Memory B cell (primary cell): ENCODE measurements at regions not wholly inside any gene's neighbourhood (a gene's known extent, or its start where the extent isn't known, plus 50 kb on each side); places are given as distances from the start of the nearest gene placed in this dataset.

Experiments
- ATAC-seq: fragments of 150-1000 bp; cut with Tn5 transposase; 2 replicates; pipeline ENCODE4 v1.10.0; 2021; ENCODE audit warnings: low read depth, mild to moderate bottlenecking, moderate library complexity
- DNase-seq, 2 donors: peaks; one replicate each; pipeline ENCODE4 v3.0.0; 2022; ENCODE audit warnings: low spot score in 2 of 2
- H3K27ac Mint-ChIP-seq: one replicate; pipeline ENCODE4 v1.8.0; 2022; ENCODE audit warnings: mild to moderate bottlenecking, moderate library complexity, mixed read lengths
- H3K27me3 Mint-ChIP-seq: one replicate; pipeline ENCODE4 v1.8.0; 2022; ENCODE audit warnings: mixed read lengths
- H3K36me3 Mint-ChIP-seq: one replicate; pipeline ENCODE4 v1.8.0; 2022; ENCODE audit warnings: mild to moderate bottlenecking, mixed read lengths
- H3K4me1 Mint-ChIP-seq: one replicate; pipeline ENCODE4 v1.8.0; 2022; ENCODE audit warnings: mixed read lengths
- H3K4me3 Mint-ChIP-seq: one replicate; pipeline ENCODE4 v1.8.0; 2022; ENCODE audit warnings: mild to moderate bottlenecking, moderate library complexity, mixed read lengths
- H3K9me3 Mint-ChIP-seq: one replicate; pipeline ENCODE4 v1.8.0; 2022; ENCODE audit warnings: mixed read lengths

GRCh38 chr6:40955178-40955545 is 83.9 kb downstream of the UNC5CL start:
- ATAC-seq = no peak
- no peaks in the 10 kb centered on the region for H3K4me1 Mint-ChIP-seq
- no peak overlapping the region for H3K27ac Mint-ChIP-seq
- no peak overlapping the region for H3K4me3 Mint-ChIP-seq
- H3K27me3 Mint-ChIP-seq = peaks cover 10% of the 10 kb centered on the region
- H3K9me3 Mint-ChIP-seq = no peaks in the 10 kb centered on the region
- H3K36me3 Mint-ChIP-seq = no peaks in the 10 kb centered on the region
- no peak for DNase-seq

DNA sequence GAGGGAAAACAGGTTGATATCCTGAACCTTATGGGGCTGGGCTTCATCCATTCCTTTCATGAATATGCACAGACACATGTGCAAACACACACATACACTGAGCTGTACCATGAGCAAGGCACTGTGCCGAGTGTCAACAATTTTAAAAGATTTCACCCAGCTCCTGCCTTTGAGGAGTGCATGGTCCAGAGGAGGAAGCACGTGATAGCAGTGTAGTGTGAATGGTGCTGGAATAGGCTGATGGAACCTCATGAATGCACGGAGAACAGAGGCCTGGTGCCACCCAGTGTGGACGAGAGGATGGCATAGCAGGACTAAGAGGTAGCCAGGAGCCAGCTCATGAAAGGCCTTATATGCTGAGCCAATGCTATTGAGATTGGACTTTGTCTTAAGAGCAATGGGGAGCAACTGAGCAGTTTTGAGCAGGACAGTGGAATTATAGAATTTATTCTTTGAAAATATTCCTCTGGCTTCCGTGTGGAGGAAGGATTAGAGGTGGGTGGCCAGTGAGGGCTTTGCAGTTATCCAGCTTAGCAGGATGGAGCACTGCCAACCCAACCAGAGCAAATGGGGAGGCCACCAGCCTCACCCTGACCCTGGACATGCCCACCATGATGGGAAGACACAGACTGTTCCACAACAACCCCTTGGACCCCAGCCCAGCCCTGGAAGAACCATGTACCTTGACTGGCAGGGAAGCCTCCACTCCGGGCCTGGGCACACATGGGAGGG is 84.4 kb downstream of the UNC5CL start:
- H3K9me3 Mint-ChIP-seq = no peaks in the 10 kb centered on the region
- DNase-seq = no peak
- H3K27me3 Mint-ChIP-seq = peaks cover 10% of the 10 kb centered on the region
- ATAC-seq = no peak
- no peaks in the 10 kb centered on the region for H3K4me1 Mint-ChIP-seq
- no peaks in the 10 kb centered on the region for H3K36me3 Mint-ChIP-seq
- H3K27ac Mint-ChIP-seq = no peak overlapping the region
- no peak overlapping the region for H3K4me3 Mint-ChIP-seq

DNA sequence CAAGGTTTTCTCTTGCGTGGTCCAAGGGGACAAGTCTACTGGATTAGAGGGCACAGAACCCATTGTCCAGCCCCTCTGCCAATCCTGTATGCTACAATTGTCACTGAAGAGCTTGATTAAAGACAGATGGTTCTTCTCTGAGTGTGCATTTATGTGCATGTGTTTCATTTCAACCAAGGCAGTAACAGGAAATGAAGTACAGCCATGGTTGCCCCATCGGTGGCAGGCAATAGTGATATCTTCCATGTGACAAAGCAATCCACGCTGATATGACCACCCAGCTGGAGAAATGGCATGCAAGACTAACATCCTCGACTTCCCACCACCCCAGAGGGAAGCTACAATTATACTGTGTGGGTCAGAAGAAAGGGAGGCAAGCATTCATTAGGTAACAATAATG is 85.5 kb downstream of the UNC5CL start:
- no peak for ATAC-seq
- Mint-ChIP-seq H3K36me3 (no peaks in the 10 kb centered on the region), H3K4me3 (no peak overlapping the region), H3K27ac (no peak overlapping the region), H3K27me3 (peaks cover 10% of the 10 kb centered on the region), H3K9me3 (no peaks in the 10 kb centered on the region), H3K4me1 (no peaks in the 10 kb centered on the region)
- DNase-seq = no peak

- DNase-seq (no peak), ATAC-seq (no peak)
- Mint-ChIP-seq H3K4me1 (no peaks in the 10 kb centered on the region), H3K36me3 (no peaks in the 10 kb centered on the region), H3K27ac (no peak overlapping the region), H3K4me3 (no peak overlapping the region), H3K9me3 (no peaks in the 10 kb centered on the region), H3K27me3 (peaks cover 12% of the 10 kb centered on the region)
Measured at GRCh38 chr6:40950986-40951698, 87.9 kb downstream of the UNC5CL start.

GRCh38 chr6:40948570-40948969 is 90.5 kb downstream of the UNC5CL start:
- no peak for DNase-seq
- Mint-ChIP-seq H3K4me1 (no peaks in the 10 kb centered on the region), H3K9me3 (no peaks in the 10 kb centered on the region), H3K4me3 (no peak overlapping the region), H3K27me3 (peaks cover 8% of the 10 kb centered on the region), H3K36me3 (no peaks in the 10 kb centered on the region), H3K27ac (no peak overlapping the region)
- no peak for ATAC-seq

DNA sequence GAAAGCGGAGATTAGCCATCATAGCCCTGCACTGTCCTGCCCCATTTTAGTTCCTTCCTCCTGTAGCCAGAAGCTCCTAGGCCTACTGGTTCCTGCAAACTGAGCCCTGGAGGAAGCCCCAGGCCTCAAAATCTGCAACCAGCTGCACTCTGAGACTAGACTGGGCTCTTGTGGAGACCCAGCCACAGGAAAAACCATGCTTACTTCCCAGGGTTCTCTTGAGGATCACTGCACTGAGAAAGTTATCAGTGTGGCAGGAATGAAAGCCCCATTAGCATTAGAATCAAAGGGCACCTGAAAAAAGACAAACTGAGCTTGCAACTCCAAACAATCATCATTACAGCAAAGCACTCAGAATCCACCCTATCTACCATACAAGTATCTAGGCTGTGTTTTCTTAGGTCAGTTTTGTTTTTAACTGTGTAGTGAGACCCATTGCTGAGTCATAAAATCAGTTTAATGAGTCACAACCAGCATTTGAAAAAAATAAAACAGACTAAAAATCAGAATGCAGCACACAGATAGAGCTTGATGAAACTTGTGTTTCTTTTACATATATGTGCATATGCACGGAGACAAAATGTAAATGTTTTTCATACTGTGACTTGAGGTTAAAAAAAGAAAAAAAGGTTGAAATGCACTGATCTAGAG is 91.0 kb downstream of the UNC5CL start:
- Mint-ChIP-seq H3K9me3 (no peaks in the 10 kb centered on the region), H3K27me3 (peaks cover 11% of the 10 kb centered on the region), H3K27ac (no peak overlapping the region), H3K4me3 (no peak overlapping the region), H3K36me3 (no peaks in the 10 kb centered on the region), H3K4me1 (no peaks in the 10 kb centered on the region)
- DNase-seq (no peak), ATAC-seq (no peak)

GRCh38 chr6:40946738-40947301 is 92.2 kb downstream of the UNC5CL start:
- no peak for DNase-seq
- peaks cover 11% of the 10 kb centered on the region for H3K27me3 Mint-ChIP-seq
- no peaks in the 10 kb centered on the region for H3K4me1 Mint-ChIP-seq
- H3K27ac Mint-ChIP-seq = no peak overlapping the region
- ATAC-seq = no peak
- H3K9me3 Mint-ChIP-seq = no peaks in the 10 kb centered on the region
- no peaks in the 10 kb centered on the region for H3K36me3 Mint-ChIP-seq
- H3K4me3 Mint-ChIP-seq = no peak overlapping the region

- Mint-ChIP-seq H3K27me3 (peaks cover 16% of the 10 kb centered on the region), H3K4me1 (no peaks in the 10 kb centered on the region), H3K27ac (no peak overlapping the region), H3K4me3 (no peak overlapping the region), H3K36me3 (no peaks in the 10 kb centered on the region), H3K9me3 (no peaks in the 10 kb centered on the region)
- ATAC-seq (no peak), DNase-seq (no peak)
Measured at GRCh38 chr6:40937491-40937890, 101.5 kb downstream of the UNC5CL start.

GRCh38 chr6:40936818-40937251 is 102.2 kb downstream of the UNC5CL start:
- H3K4me1 Mint-ChIP-seq = no peaks in the 10 kb centered on the region
- DNase-seq = no peak
- H3K4me3 Mint-ChIP-seq = no peak overlapping the region
- H3K9me3 Mint-ChIP-seq = no peaks in the 10 kb centered on the region
- ATAC-seq = no peak
- H3K27me3 Mint-ChIP-seq = peaks cover 16% of the 10 kb centered on the region
- no peak overlapping the region for H3K27ac Mint-ChIP-seq
- H3K36me3 Mint-ChIP-seq = no peaks in the 10 kb centered on the region

DNA sequence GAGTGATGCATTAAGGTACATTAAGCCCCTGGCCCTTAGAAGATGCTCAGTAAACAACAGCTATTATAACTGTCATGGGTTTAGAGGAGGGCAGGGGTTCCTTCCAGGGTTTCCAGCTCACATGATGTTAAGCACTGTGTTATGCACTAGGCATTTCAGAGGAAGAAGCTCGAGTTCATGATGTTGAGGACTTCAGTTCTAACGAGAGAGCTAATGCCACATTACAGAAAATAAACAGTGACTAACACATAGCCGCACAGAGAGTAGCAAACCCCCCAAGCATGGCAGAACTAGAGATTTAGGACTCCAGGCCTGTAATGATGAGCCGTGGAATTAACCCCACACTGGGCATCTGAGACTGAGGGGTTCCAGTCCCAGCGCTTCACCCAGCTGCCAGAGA is 105.2 kb downstream of the UNC5CL start:
- no peaks in the 10 kb centered on the region for H3K4me1 Mint-ChIP-seq
- peaks cover 10% of the 10 kb centered on the region for H3K27me3 Mint-ChIP-seq
- H3K4me3 Mint-ChIP-seq = no peak overlapping the region
- no peak overlapping the region for H3K27ac Mint-ChIP-seq
- H3K36me3 Mint-ChIP-seq = no peaks in the 10 kb centered on the region
- no peaks in the 10 kb centered on the region for H3K9me3 Mint-ChIP-seq
- ATAC-seq (no peak), DNase-seq (no peak)

- peaks cover 10% of the 10 kb centered on the region for H3K27me3 Mint-ChIP-seq
Measured at GRCh38 chr6:40932953-40933352, 106.1 kb downstream of the UNC5CL start.

DNA sequence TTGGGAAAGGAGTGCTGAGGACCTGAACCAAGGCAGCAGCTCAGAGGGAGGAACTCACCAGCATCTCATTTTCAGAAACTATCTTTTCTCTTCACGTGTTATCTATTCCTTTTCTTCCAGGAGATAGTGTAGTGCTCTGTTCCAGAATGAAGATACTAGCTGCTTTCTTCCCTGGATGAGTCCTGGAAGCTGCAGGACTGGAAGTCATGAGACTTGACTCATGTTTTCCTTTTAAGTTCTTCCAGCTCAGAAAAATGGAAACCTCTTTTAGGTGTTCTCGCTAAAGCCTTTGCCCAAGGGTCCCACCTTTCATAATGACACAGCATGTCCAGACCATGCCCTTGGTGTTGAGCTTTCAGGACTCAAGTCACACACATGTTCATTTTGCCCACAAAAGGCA is 106.7 kb downstream of the UNC5CL start:
- peaks cover 10% of the 10 kb centered on the region for H3K27me3 Mint-ChIP-seq
- ATAC-seq = no peak

More at GRCh38 chr6:40932953-40933352, 106.1 kb downstream of the UNC5CL start:
- ATAC-seq (no peak), DNase-seq (no peak)
- H3K36me3 Mint-ChIP-seq = no peaks in the 10 kb centered on the region
- H3K4me1 Mint-ChIP-seq = no peaks in the 10 kb centered on the region
- H3K27ac Mint-ChIP-seq = no peak overlapping the region
- no peaks in the 10 kb centered on the region for H3K9me3 Mint-ChIP-seq
- no peak overlapping the region for H3K4me3 Mint-ChIP-seq

GRCh38 chr6:40931931-40932330 is 107.1 kb downstream of the UNC5CL start:
- Mint-ChIP-seq H3K36me3 (no peaks in the 10 kb centered on the region), H3K9me3 (no peaks in the 10 kb centered on the region), H3K27ac (no peak overlapping the region), H3K4me3 (no peak overlapping the region), H3K4me1 (no peaks in the 10 kb centered on the region), H3K27me3 (peaks cover 12% of the 10 kb centered on the region)
- ATAC-seq (no peak), DNase-seq (no peak)

More for the DNA sequence above, 106.7 kb downstream of the UNC5CL start:
- no peak for DNase-seq
- H3K27ac Mint-ChIP-seq = no peak overlapping the region
- no peaks in the 10 kb centered on the region for H3K4me1 Mint-ChIP-seq
- no peak overlapping the region for H3K4me3 Mint-ChIP-seq
- H3K9me3 Mint-ChIP-seq = no peaks in the 10 kb centered on the region
- no peaks in the 10 kb centered on the region for H3K36me3 Mint-ChIP-seq

GRCh38 chr6:40930555-40930954 is 108.5 kb downstream of the UNC5CL start:
- H3K4me3 Mint-ChIP-seq = no peak overlapping the region
- no peaks in the 10 kb centered on the region for H3K9me3 Mint-ChIP-seq
- no peak overlapping the region for H3K27ac Mint-ChIP-seq
- peaks cover under 1% of the 10 kb centered on the region for H3K4me1 Mint-ChIP-seq
- H3K27me3 Mint-ChIP-seq = peaks cover 15% of the 10 kb centered on the region
- ATAC-seq = no peak
- DNase-seq = no peak
- no peaks in the 10 kb centered on the region for H3K36me3 Mint-ChIP-seq
